SK-N-SH (cell line): ENCODE measurements at regions not wholly inside any gene's neighbourhood (a gene's known extent, or its start where the extent isn't known, plus 50 kb on each side); places are given as distances from the start of the nearest gene placed in this dataset.

Experiments
- EP300 ChIP-seq, 2 experiments: IDR thresholded peaks; 2 replicates each; pipeline versions ENCODE4 v1.4.0 to v1.6.1; 2012; ENCODE audit warnings: borderline replicate concordance in 1 of 2, low read depth in 1 of 2, low read length in 1 of 2
- TF ChIP-seq, protein P1 (sequence below): fragments of 200-600 bp; sonication (generic); IDR thresholded peaks from 2 replicates; pipeline ENCODE4 v1.6.1; 2017; ENCODE audit warnings: antibody characterized with exemption, mild to moderate bottlenecking, moderate library complexity

DNA sequence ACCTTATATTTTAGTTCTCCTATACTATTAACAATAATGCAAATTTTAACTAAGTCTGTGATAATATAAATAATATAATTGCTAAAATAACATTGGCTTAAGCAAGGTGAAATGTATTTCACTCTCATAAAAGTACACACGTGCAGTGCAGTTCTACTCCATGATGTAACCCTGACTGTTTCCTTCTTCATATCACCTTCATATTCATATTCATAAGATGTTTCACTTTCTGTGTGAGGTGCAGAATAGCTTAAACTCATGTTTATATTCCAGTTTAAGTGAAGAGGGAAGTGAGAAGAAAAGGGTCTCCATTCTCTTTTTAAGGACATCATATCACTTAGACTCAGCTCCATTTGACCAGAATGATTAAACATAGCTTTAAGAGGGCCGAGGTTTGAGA lies 1810.0 kb upstream of the PCDH10 start:
- TF ChIP-seq, protein P1, sequence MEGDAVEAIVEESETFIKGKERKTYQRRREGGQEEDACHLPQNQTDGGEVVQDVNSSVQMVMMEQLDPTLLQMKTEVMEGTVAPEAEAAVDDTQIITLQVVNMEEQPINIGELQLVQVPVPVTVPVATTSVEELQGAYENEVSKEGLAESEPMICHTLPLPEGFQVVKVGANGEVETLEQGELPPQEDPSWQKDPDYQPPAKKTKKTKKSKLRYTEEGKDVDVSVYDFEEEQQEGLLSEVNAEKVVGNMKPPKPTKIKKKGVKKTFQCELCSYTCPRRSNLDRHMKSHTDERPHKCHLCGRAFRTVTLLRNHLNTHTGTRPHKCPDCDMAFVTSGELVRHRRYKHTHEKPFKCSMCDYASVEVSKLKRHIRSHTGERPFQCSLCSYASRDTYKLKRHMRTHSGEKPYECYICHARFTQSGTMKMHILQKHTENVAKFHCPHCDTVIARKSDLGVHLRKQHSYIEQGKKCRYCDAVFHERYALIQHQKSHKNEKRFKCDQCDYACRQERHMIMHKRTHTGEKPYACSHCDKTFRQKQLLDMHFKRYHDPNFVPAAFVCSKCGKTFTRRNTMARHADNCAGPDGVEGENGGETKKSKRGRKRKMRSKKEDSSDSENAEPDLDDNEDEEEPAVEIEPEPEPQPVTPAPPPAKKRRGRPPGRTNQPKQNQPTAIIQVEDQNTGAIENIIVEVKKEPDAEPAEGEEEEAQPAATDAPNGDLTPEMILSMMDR, result no peak
- TF ChIP-seq EP300 (IDR thresholded peaks at IDR 0.05; ENCODE audit: borderline replicate concordance in 1 of 2, low read depth in 1 of 2, low read length in 1 of 2), result no peak
